H1 (cell line): ENCODE measurements at regions not wholly inside any gene's neighbourhood (a gene's known extent, or its start where the extent isn't known, plus 50 kb on each side); places are given as distances from the start of the nearest gene placed in this dataset.

Experiments used
- CTCF ChIA-PET: fragments of 300-600 bp; sonication (Branson Sonifier 250); formaldehyde crosslinking; loops from one replicate; lab custom pipeline; 2021; ENCODE audit not compliant: partially characterized antibody; lab: Charles Lee
- POLR2A ChIA-PET: fragments of 300-600 bp; sonication (Branson Sonifier 250); formaldehyde crosslinking; loops from one replicate; lab custom pipeline; 2021; ENCODE audit warnings: inconsistent platforms; ENCODE audit not compliant: partially characterized antibody; lab: Charles Lee
- DNase-seq, 2 experiments: peaks; one replicate each; pipeline versions ENCODE4 v3.0.0 to v3.0.0-alpha.2; 2010 to 2022; ENCODE audit warnings: low spot score in 2 of 2, low read depth in 1 of 2, mixed read lengths in 1 of 2
- FAIRE-seq: peaks from 2 replicates; lab custom pipeline; 2011; peaks lifted over from hg19 to GRCh38; lab: Jason Lieb, UNC
- H2AFZ ChIP-seq: 2 replicates; pipeline ENCODE4 v1.8.1; 2012; ENCODE audit warnings: low read length, inconsistent platforms
- H2AK5ac ChIP-seq: 2 replicates; pipeline ENCODE4 v1.6.1; 2013; ENCODE audit warnings: low read depth, low read length
- H2BK120ac ChIP-seq: replicated peaks from 2 replicates; pipeline ENCODE3; 2013; ENCODE audit warnings: low read depth, low read length, inconsistent platforms
- H2BK12ac ChIP-seq: 2 replicates; pipeline ENCODE4 v1.6.1; 2013; ENCODE audit warnings: low read depth, low read length
- H2BK15ac ChIP-seq: 2 replicates; pipeline ENCODE4 v1.6.1; 2013; ENCODE audit warnings: low read length
- H2BK20ac ChIP-seq: 2 replicates; pipeline ENCODE4 v1.6.1; 2013; ENCODE audit warnings: low read length
- H2BK5ac ChIP-seq: 2 replicates; pipeline ENCODE4 v1.6.1; 2013; ENCODE audit warnings: low read depth, low read length
- H3K14ac ChIP-seq: 2 replicates; pipeline ENCODE4 v1.6.1; 2013; ENCODE audit warnings: inconsistent platforms; ENCODE audit not compliant: insufficient read length
- H3K18ac ChIP-seq: 2 replicates; pipeline ENCODE4 v1.6.1; 2013; ENCODE audit warnings: low read length; ENCODE audit errors: extremely low read depth
- H3K23ac ChIP-seq: 2 replicates; pipeline ENCODE4 v1.6.1; 2013; ENCODE audit warnings: inconsistent platforms; ENCODE audit not compliant: insufficient read length
- H3K23me2 ChIP-seq: 2 replicates; pipeline ENCODE4 v1.6.1; 2013; ENCODE audit warnings: low read depth, low read length
- H3K27ac ChIP-seq: 2 replicates; pipeline ENCODE4 v1.6.1; 2011; ENCODE audit warnings: low read depth, low read length, inconsistent platforms
- H3K27me3 ChIP-seq, 4 experiments: replicated peaks in 1 of 4; 1 replicate in 1 of 4; 2 replicates in 3 of 4; pipeline versions ENCODE4 v1.6.1 to v1.8.1; 2011 to 2013; ENCODE audit warnings: low read length in 3 of 4, mild to moderate bottlenecking in 3 of 4, inconsistent platforms in 2 of 4, mixed read lengths in 2 of 4, moderate library complexity in 1 of 4; ENCODE audit not compliant: control insufficient read depth in 3 of 4, insufficient read depth in 3 of 4; ENCODE audit errors: extremely low read depth in 1 of 4
- H3K36me3 ChIP-seq, 4 experiments: 2 replicates each; pipeline versions ENCODE4 v1.6.1 to v1.8.1; 2011 to 2013; ENCODE audit warnings: mild to moderate bottlenecking in 4 of 4, low read length in 3 of 4, moderate library complexity in 2 of 4, control low read depth in 1 of 4, inconsistent platforms in 1 of 4; ENCODE audit not compliant: insufficient read depth in 4 of 4, control insufficient read depth in 2 of 4
- H3K4ac ChIP-seq: replicated peaks from 2 replicates; pipeline ENCODE3; 2013; ENCODE audit warnings: low read length, low read depth, mixed read lengths, inconsistent platforms; ENCODE audit not compliant: insufficient read length
- H3K4me1 ChIP-seq, 4 experiments: replicated peaks in 1 of 4; 1 replicate in 1 of 4; 2 replicates in 3 of 4; pipeline versions ENCODE4 v1.6.1 to v1.8.1; 2011 to 2013; ENCODE audit warnings: low read length in 3 of 4, inconsistent platforms in 2 of 4, mixed read lengths in 1 of 4; ENCODE audit not compliant: insufficient read depth in 4 of 4, control insufficient read depth in 3 of 4
- H3K4me2 ChIP-seq, 2 experiments: 2 replicates each; pipeline versions ENCODE4 v1.6.1 to v1.8.1; 2011 to 2013; ENCODE audit warnings: low read depth in 2 of 2, low read length in 2 of 2, control low read depth in 1 of 2, inconsistent platforms in 1 of 2, mild to moderate bottlenecking in 1 of 2; ENCODE audit not compliant: insufficient read depth in 1 of 2
- H3K4me3 ChIP-seq, 4 experiments: fragments of 200-600, 300-600 bp in 1 of 4; sonication (generic), shearing (Covaris generic), sonication (Bioruptor Twin) in 1 of 4; 2 replicates each; pipeline versions ENCODE4 v1.5.1 to v1.8.1; 2011 to 2016; ENCODE audit warnings: low read length in 4 of 4, low read depth in 3 of 4, control low read depth in 2 of 4, inconsistent platforms in 2 of 4, mild to moderate bottlenecking in 2 of 4, mixed read lengths in 1 of 4, moderate library complexity in 1 of 4; ENCODE audit not compliant: insufficient read depth in 2 of 4; ENCODE audit errors: extremely low read depth in 1 of 4
- H3K56ac ChIP-seq: replicated peaks from 2 replicates; pipeline ENCODE3; 2013; ENCODE audit warnings: low read depth, mild to moderate bottlenecking, mixed read lengths, low read length, inconsistent platforms; ENCODE audit not compliant: insufficient read length
- H3K79me1 ChIP-seq: 2 replicates; pipeline ENCODE4 v1.6.1; 2013; ENCODE audit warnings: low read depth, low read length, control low read depth
- H3K79me2 ChIP-seq, 2 experiments: 2 replicates each; pipeline versions ENCODE4 v1.6.1 to v1.8.1; 2012 to 2013; ENCODE audit warnings: low read length in 2 of 2, mild to moderate bottlenecking in 2 of 2, inconsistent platforms in 1 of 2; ENCODE audit not compliant: insufficient read depth in 2 of 2, control insufficient read depth in 1 of 2
- H3K9ac ChIP-seq, 4 experiments: replicated peaks in 1 of 4; 1 replicate in 1 of 4; 2 replicates in 3 of 4; pipeline versions ENCODE4 v1.6.1 to v1.8.1; 2011 to 2013; ENCODE audit warnings: low read depth in 3 of 4, low read length in 3 of 4, control low read depth in 2 of 4, mild to moderate bottlenecking in 2 of 4, moderate library complexity in 2 of 4, inconsistent platforms in 1 of 4; ENCODE audit errors: extremely low read depth in 1 of 4
- H3K9me3 ChIP-seq, 2 experiments: 2 replicates each; pipeline versions ENCODE4 v1.6.1 to v1.8.1; 2012 to 2013; ENCODE audit warnings: mild to moderate bottlenecking in 2 of 2, moderate library complexity in 2 of 2, control low read depth in 1 of 2, inconsistent platforms in 1 of 2, low read depth in 1 of 2, low read length in 1 of 2, mixed read lengths in 1 of 2; ENCODE audit not compliant: insufficient read depth in 2 of 2
- H4K20me1 ChIP-seq, 2 experiments: replicated peaks in 1 of 2; 2 replicates each; pipeline versions ENCODE3 to v1.8.1; 2011 to 2013; ENCODE audit warnings: inconsistent platforms in 2 of 2, low read length in 2 of 2, mild to moderate bottlenecking in 1 of 2; ENCODE audit not compliant: insufficient read depth in 2 of 2, control insufficient read depth in 1 of 2
- H4K5ac ChIP-seq: 2 replicates; pipeline ENCODE4 v1.6.1; 2013; ENCODE audit warnings: low read length, low read depth, mixed read lengths, inconsistent platforms; ENCODE audit not compliant: insufficient read length
- H4K8ac ChIP-seq: 2 replicates; pipeline ENCODE4 v1.8.0; 2013; ENCODE audit warnings: mild to moderate bottlenecking, moderate library complexity, low read length, inconsistent platforms; ENCODE audit not compliant: insufficient read depth; ENCODE audit errors: extremely low read depth
- H4K91ac ChIP-seq: replicated peaks from 2 replicates; pipeline ENCODE3; 2013; ENCODE audit warnings: low read length, mixed read lengths, inconsistent platforms; ENCODE audit not compliant: insufficient read length
- ATF3 ChIP-seq: IDR thresholded peaks from 2 replicates; pipeline ENCODE4 v1.6.1; 2011; ENCODE audit warnings: low read depth, mild to moderate bottlenecking, low read length; ENCODE audit not compliant: insufficient read depth
- CTBP2 ChIP-seq: IDR thresholded peaks from 2 replicates; pipeline ENCODE4 v1.7.0; 2011; ENCODE audit warnings: borderline replicate concordance, mild to moderate bottlenecking, moderate library complexity, mixed read lengths, low read length; ENCODE audit not compliant: insufficient read depth, insufficient read length
- EZH2 ChIP-seq: fragments of 200-600 bp; sonication (generic); IDR thresholded peaks from 2 replicates; pipeline ENCODE4 v1.7.1; 2012; ENCODE audit warnings: low read depth, mild to moderate bottlenecking, moderate library complexity, low read length, inconsistent platforms; ENCODE audit not compliant: severe bottlenecking
- RFX5 ChIP-seq: IDR thresholded peaks from 2 replicates; pipeline ENCODE4 v1.6.1; 2011; ENCODE audit warnings: low read depth, low read length, improper control_type of control experiment, borderline replicate concordance
- WGBS, 2 experiments: shearing (Covaris generic) in 1 of 2; methylation state at CpG; one replicate each; pipeline versions ENCODE4 v1.1.6 to v1.1.7; 2013 to 2015; ENCODE audit warnings: low lambda C conversion rate in 2 of 2, mixed read lengths in 2 of 2, inconsistent platforms in 1 of 2, low coverage in 1 of 2, missing lambda C conversion rate in 1 of 2; ENCODE audit not compliant: insufficient replicate concordance in 2 of 2, insufficient coverage in 1 of 2, insufficient read length in 1 of 2; ENCODE audit errors: extremely low coverage in 1 of 2, missing lambda C conversion rate in 1 of 2; 5-methylcytosine and 5-hydroxymethylcytosine counted together

DNA sequence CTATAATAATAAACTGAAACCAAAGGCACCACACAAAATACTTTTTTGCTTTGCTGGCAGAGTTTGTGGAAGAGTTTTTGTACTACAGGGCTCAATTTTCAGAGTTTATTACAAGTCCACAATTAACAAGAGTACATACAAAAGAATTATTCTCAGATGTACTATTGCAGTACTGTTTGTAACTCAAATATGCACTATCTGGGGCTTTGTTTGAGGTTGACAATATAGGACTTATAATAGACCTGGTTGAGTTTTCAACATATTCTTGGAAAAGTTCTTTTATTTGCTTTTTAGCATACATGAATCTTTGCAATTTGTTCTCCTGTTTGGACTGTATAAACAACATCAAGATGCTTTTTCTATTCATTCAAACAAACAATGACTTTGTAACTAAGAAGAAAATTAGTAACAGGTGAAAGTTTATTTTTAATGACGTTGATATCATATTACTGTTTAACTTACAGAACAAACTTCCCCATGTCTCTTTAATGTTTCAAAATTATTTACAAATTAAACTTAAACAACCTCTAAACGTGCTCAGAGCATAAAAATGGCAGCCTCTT is 407.4 kb upstream of the PRICKLE1 start:
- no peak overlapping the region for H4K5ac ChIP-seq
- no peak overlapping the region for H4K91ac ChIP-seq
- no peak overlapping the region for H3K9ac ChIP-seq
- no peaks in the 10 kb centered on the region for H3K36me3 ChIP-seq
- no peak overlapping the region for H3K4me3 ChIP-seq
- H3K4me1 ChIP-seq = peaks cover 0 to 3% (median 2%) of the 10 kb centered on the region in 4 experiments; a peak in 3 of 7 replicates
- POLR2A ChIA-PET = no interaction called here
- DNase-seq (no peak), FAIRE-seq (no peak)
- no peak overlapping the region for H3K56ac ChIP-seq
- no peak overlapping the region for H3K4ac ChIP-seq
- no peaks in the 10 kb centered on the region for H3K79me2 ChIP-seq
- H3K4me2 ChIP-seq = no peak overlapping the region
- H3K27me3 ChIP-seq = no peaks in the 10 kb centered on the region
- TF ChIP-seq EZH2 (no peak), CTBP2 (no peak), RFX5 (no peak), ATF3 (no peak)
- CTCF ChIA-PET = no interaction called here
- H3K23ac ChIP-seq = no peak overlapping the region
- no peak overlapping the region for H3K14ac ChIP-seq
- H2BK5ac ChIP-seq = no peak overlapping the region
- no peak overlapping the region for H3K18ac ChIP-seq
- H3K9me3 ChIP-seq = no peaks in the 10 kb centered on the region
- no peak overlapping the region for H4K8ac ChIP-seq
- H4K20me1 ChIP-seq = no peaks in the 10 kb centered on the region
- H2BK15ac ChIP-seq = no peak overlapping the region
- H2AK5ac ChIP-seq = no peak overlapping the region
- WGBS, 2 experiments = 88% methylated on average over 2 of the region's 2 CpGs; no CpG with 5 or more reads in 1 of the 2 experiments
- H3K23me2 ChIP-seq = no peaks in the 10 kb centered on the region
- no peak overlapping the region for H3K27ac ChIP-seq
- no peak overlapping the region for H2BK20ac ChIP-seq
- no peak overlapping the region for H2BK120ac ChIP-seq
- no peaks in the 10 kb centered on the region for H3K79me1 ChIP-seq
- H2AFZ ChIP-seq = no peak overlapping the region
- no peak overlapping the region for H2BK12ac ChIP-seq
